Astrocyte (in vitro differentiated cells and primary cell): ENCODE measurements at regions not wholly inside any gene's neighbourhood (a gene's known extent, or its start where the extent isn't known, plus 50 kb on each side); places are given as distances from the start of the nearest gene placed in this dataset.

Experiments
- EZH2 ChIP-seq: IDR thresholded peaks from 2 replicates; pipeline ENCODE4 v1.6.1; 2012; ENCODE audit warnings: mild to moderate bottlenecking, low read length, inconsistent platforms; ENCODE audit not compliant: insufficient read depth
- TF ChIP-seq, protein P1 (sequence below): IDR thresholded peaks from 2 replicates; pipeline ENCODE4 v1.5.1; 2011; ENCODE audit warnings: low read depth, mild to moderate bottlenecking, inconsistent platforms, low read length, moderate library complexity; ENCODE audit not compliant: insufficient read depth

- TF ChIP-seq, protein P1, sequence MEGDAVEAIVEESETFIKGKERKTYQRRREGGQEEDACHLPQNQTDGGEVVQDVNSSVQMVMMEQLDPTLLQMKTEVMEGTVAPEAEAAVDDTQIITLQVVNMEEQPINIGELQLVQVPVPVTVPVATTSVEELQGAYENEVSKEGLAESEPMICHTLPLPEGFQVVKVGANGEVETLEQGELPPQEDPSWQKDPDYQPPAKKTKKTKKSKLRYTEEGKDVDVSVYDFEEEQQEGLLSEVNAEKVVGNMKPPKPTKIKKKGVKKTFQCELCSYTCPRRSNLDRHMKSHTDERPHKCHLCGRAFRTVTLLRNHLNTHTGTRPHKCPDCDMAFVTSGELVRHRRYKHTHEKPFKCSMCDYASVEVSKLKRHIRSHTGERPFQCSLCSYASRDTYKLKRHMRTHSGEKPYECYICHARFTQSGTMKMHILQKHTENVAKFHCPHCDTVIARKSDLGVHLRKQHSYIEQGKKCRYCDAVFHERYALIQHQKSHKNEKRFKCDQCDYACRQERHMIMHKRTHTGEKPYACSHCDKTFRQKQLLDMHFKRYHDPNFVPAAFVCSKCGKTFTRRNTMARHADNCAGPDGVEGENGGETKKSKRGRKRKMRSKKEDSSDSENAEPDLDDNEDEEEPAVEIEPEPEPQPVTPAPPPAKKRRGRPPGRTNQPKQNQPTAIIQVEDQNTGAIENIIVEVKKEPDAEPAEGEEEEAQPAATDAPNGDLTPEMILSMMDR = no peak
- TF ChIP-seq EZH2 = no peak
These were observed 326.4 kb downstream of the SV2B start for GRCh38 chr15:91426412-91426811.
